Liver (tissue), 8 donors: ENCODE measurements at regions not wholly inside any gene's neighbourhood (a gene's known extent, or its start where the extent isn't known, plus 50 kb on each side); places are given as distances from the start of the nearest gene placed in this dataset.

Experiments used
- DNase-seq: peaks from one replicate; pipeline ENCODE4 v3.0.0-alpha.2; 2017; ENCODE audit warnings: low spot score
- H3K27ac ChIP-seq, 2 donors: one replicate each; pipeline ENCODE4 v1.7.0; 2013; ENCODE audit warnings: inconsistent platforms in 2 of 2, low read length in 2 of 2, control low read depth in 1 of 2, low read depth in 1 of 2, mild to moderate bottlenecking in 1 of 2
- H3K27me3 ChIP-seq, 4 donors: one replicate each; pipeline versions ENCODE4 v1.6.1 to v1.7.0; 2013; ENCODE audit warnings: low read length in 3 of 4, inconsistent platforms in 1 of 4, mild to moderate bottlenecking in 1 of 4, moderate library complexity in 1 of 4; ENCODE audit not compliant: control insufficient read depth in 4 of 4, insufficient read depth in 4 of 4
- H3K36me3 ChIP-seq, 4 donors: one replicate each; pipeline versions ENCODE4 v1.6.1 to v1.7.0; 2013; ENCODE audit warnings: low read length in 3 of 4, mild to moderate bottlenecking in 3 of 4, low read depth in 1 of 4, moderate library complexity in 1 of 4; ENCODE audit not compliant: control insufficient read depth in 4 of 4, insufficient read depth in 3 of 4
- H3K4me1 ChIP-seq, 4 donors: one replicate each; pipeline versions ENCODE4 v1.6.1 to v1.7.0; 2013; ENCODE audit warnings: low read length in 3 of 4, mild to moderate bottlenecking in 3 of 4, moderate library complexity in 1 of 4; ENCODE audit not compliant: control insufficient read depth in 4 of 4, insufficient read depth in 4 of 4
- H3K4me3 ChIP-seq, 3 donors: one replicate each; pipeline versions ENCODE4 v1.6.1 to v1.7.0; 2013; ENCODE audit warnings: low read length in 3 of 3, control low read depth in 1 of 3, low read depth in 1 of 3, mild to moderate bottlenecking in 1 of 3
- H3K9ac ChIP-seq, 2 donors: one replicate each; pipeline ENCODE4 v1.7.0; 2013; ENCODE audit warnings: low read length in 2 of 2, mild to moderate bottlenecking in 2 of 2, moderate library complexity in 2 of 2, control low read depth in 1 of 2, low read depth in 1 of 2
- H3K9me3 ChIP-seq, 4 donors: one replicate each; pipeline versions ENCODE4 v1.6.1 to v1.7.0; 2013; ENCODE audit warnings: low read length in 3 of 4; ENCODE audit not compliant: control insufficient read depth in 4 of 4
- ATF3 ChIP-seq: IDR thresholded peaks from 2 replicates; pipeline ENCODE4 v1.6.1; 2016; ENCODE audit warnings: antibody characterized with exemption
- CTCF ChIP-seq: fragments of 150-350 bp; IDR thresholded peaks from 2 replicates; pipeline ENCODE4 v1.5.1; 2017; ENCODE audit warnings: improper control_type of control experiment, low read depth, low read length; ENCODE audit not compliant: missing input control
- EGR1 ChIP-seq, 2 donors: IDR thresholded peaks; 2 replicates each; pipeline ENCODE4 v1.6.1; 2016 to 2018; ENCODE audit warnings: antibody characterized with exemption in 2 of 2, low read depth in 2 of 2
- FOXA1 ChIP-seq: IDR thresholded peaks from 2 replicates; pipeline ENCODE4 v1.6.1; 2016; ENCODE audit warnings: antibody characterized with exemption
- FOXA2 ChIP-seq: IDR thresholded peaks from 2 replicates; pipeline ENCODE4 v1.6.1; 2016; ENCODE audit warnings: antibody characterized with exemption
- GABPA ChIP-seq, 2 donors: IDR thresholded peaks in 1 of 2; conservative IDR thresholded peaks in 1 of 2; 2 replicates each; pipeline ENCODE4 v1.6.1; 2016; ENCODE audit warnings: antibody characterized with exemption in 2 of 2, mild to moderate bottlenecking in 1 of 2, moderate library complexity in 1 of 2
- HNF4A ChIP-seq, 2 donors: conservative IDR thresholded peaks; 2 replicates each; pipeline ENCODE4 v1.6.1; 2016; ENCODE audit warnings: antibody characterized with exemption in 2 of 2, mild to moderate bottlenecking in 2 of 2
- HNF4G ChIP-seq: IDR thresholded peaks from 2 replicates; pipeline ENCODE4 v1.6.1; 2016; ENCODE audit warnings: antibody characterized with exemption
- MAX ChIP-seq: IDR thresholded peaks from 2 replicates; pipeline ENCODE4 v1.6.1; 2016; ENCODE audit warnings: antibody characterized with exemption
- RAD21 ChIP-seq, 2 donors: IDR thresholded peaks; 2 replicates each; pipeline ENCODE4 v1.6.1; 2016; ENCODE audit warnings: antibody characterized with exemption in 2 of 2, mild to moderate bottlenecking in 2 of 2
- REST ChIP-seq: IDR thresholded peaks from 2 replicates; pipeline ENCODE4 v1.6.1; 2016; ENCODE audit warnings: antibody characterized with exemption, mild to moderate bottlenecking
- RXRA ChIP-seq, 2 donors: IDR thresholded peaks; 2 replicates each; pipeline ENCODE4 v1.6.1; 2017 to 2018; ENCODE audit warnings: antibody characterized with exemption in 2 of 2, mild to moderate bottlenecking in 1 of 2
- SP1 ChIP-seq: IDR thresholded peaks from 2 replicates; pipeline ENCODE4 v1.6.1; 2018; ENCODE audit warnings: antibody characterized with exemption, mild to moderate bottlenecking
- TAF1 ChIP-seq: conservative IDR thresholded peaks from 2 replicates; pipeline ENCODE4 v1.6.1; 2016; ENCODE audit warnings: antibody characterized with exemption, mild to moderate bottlenecking
- YY1 ChIP-seq: IDR thresholded peaks from 2 replicates; pipeline ENCODE4 v1.6.1; 2016; ENCODE audit warnings: antibody characterized with exemption, mild to moderate bottlenecking
- ZBTB33 ChIP-seq: IDR thresholded peaks from 2 replicates; pipeline ENCODE4 v1.6.1; 2016; ENCODE audit warnings: antibody characterized with exemption
- WGBS: extraction: QIAGEN DNeasy Blood & Tissue Kit; methylation state at CpG from one replicate; pipeline ENCODE4 v1.1.7; 2013; 5-methylcytosine and 5-hydroxymethylcytosine counted together
- donor health status: healthy.
- donor health status: healthy.
- donor health status: healthy.
- donor health status: healthy.
- donor health status: healthy.

GRCh38 chr1:209012443-209013196 lies 570.9 kb upstream of the CAMK1G start:
- Histone ChIP-seq H3K4me1 (no peaks in the 10 kb centered on the region), H3K9ac (no peak overlapping the region), H3K4me3 (no peak overlapping the region), H3K27me3 (no peaks in the 10 kb centered on the region), H3K27ac (no peak overlapping the region), H3K36me3 (no peaks in the 10 kb centered on the region), H3K9me3 (peaks cover 0 to 4% (median 0%) of the 10 kb centered on the region in 4 donors)
- 88% methylated on average over 6 of the region's 6 CpGs for WGBS
- TF ChIP-seq ATF3 (no peak), HNF4G (no peak), RXRA (IDR thresholded peaks at IDR 0.05) (no peak), GABPA (IDR thresholded peaks at IDR 0.05 in 1 of 2, conservative IDR thresholded peaks at IDR 0.05 in 1 of 2) (no peak), REST (no peak), FOXA1 (no peak), RAD21 (IDR thresholded peaks at IDR 0.05) (no peak), CTCF (no peak), SP1 (no peak), HNF4A (conservative IDR thresholded peaks at IDR 0.05) (no peak), ZBTB33 (no peak), FOXA2 (no peak), MAX (no peak)
- no peak for DNase-seq

- Histone ChIP-seq H3K27me3 (no peaks in the 10 kb centered on the region), H3K4me1 (no peaks in the 10 kb centered on the region), H3K9me3 (peaks cover 0 to 2% (median 1%) of the 10 kb centered on the region in 4 donors), H3K36me3 (no peaks in the 10 kb centered on the region), H3K4me3 (no peak overlapping the region), H3K27ac (no peak overlapping the region), H3K9ac (no peak overlapping the region)
- DNase-seq, result no peak
- no peak for TF ChIP-seq TAF1
- TF ChIP-seq YY1, result no peak
- TF ChIP-seq GABPA (IDR thresholded peaks at IDR 0.05 in 1 of 2, conservative IDR thresholded peaks at IDR 0.05 in 1 of 2), result no peak
- TF ChIP-seq RXRA (IDR thresholded peaks at IDR 0.05), result no peak
- no peak for TF ChIP-seq EGR1 (IDR thresholded peaks at IDR 0.05; ENCODE audit: low read depth in 2 of 2)
- TF ChIP-seq FOXA1, result no peak
- no peak for TF ChIP-seq SP1
- no peak for TF ChIP-seq RAD21 (IDR thresholded peaks at IDR 0.05)
Observed at GRCh38 chr1:209015092-209015491, 568.4 kb upstream of the CAMK1G start.
